GM23248 (cell line): ENCODE measurements at regions not wholly inside any gene's neighbourhood (a gene's known extent, or its start where the extent isn't known, plus 50 kb on each side); places are given as distances from the start of the nearest gene placed in this dataset.

ENCODE experiments used
- DNase-seq: peaks from one replicate; pipeline ENCODE4 v3.0.0-alpha.2; 2015
- H2AFZ ChIP-seq: fragments of 200-600 bp; sonication (generic); 2 replicates; pipeline ENCODE4 v1.6.1; 2016; ENCODE audit warnings: antibody characterized with exemption
- H3F3A ChIP-seq: fragments of 200-600 bp; sonication (generic); 2 replicates; pipeline ENCODE4 v1.6.1; 2016; ENCODE audit warnings: mild to moderate bottlenecking, antibody characterized with exemption, mixed run types; ENCODE audit not compliant: insufficient read depth
- H3K27ac ChIP-seq: fragments of 200-600 bp; sonication (generic); 2 replicates; pipeline ENCODE4 v1.5.1; 2016; ENCODE audit warnings: mild to moderate bottlenecking
- H3K27me3 ChIP-seq: fragments of 200-600 bp; sonication (generic); replicated peaks from 2 replicates; pipeline ENCODE4 v1.6.1; 2016; ENCODE audit warnings: mild to moderate bottlenecking; ENCODE audit not compliant: insufficient read depth
- H3K36me3 ChIP-seq: fragments of 200-600 bp; sonication (generic); 2 replicates; pipeline ENCODE4 v1.6.1; 2016; ENCODE audit warnings: low read depth, mild to moderate bottlenecking
- H3K4me1 ChIP-seq: fragments of 200-600 bp; sonication (generic); 2 replicates; pipeline ENCODE4 v1.6.1; 2016; ENCODE audit warnings: mild to moderate bottlenecking; ENCODE audit not compliant: insufficient read depth
- H3K4me2 ChIP-seq: fragments of 200-600 bp; sonication (generic); one replicate; pipeline ENCODE4 v1.6.1; 2016; ENCODE audit warnings: mild to moderate bottlenecking; ENCODE audit not compliant: unreplicated experiment
- H3K4me3 ChIP-seq: fragments of 200-600 bp; sonication (generic); 2 replicates; pipeline ENCODE4 v1.5.1; 2016; ENCODE audit warnings: mild to moderate bottlenecking
- H3K79me2 ChIP-seq: fragments of 200-600 bp; sonication (generic); 2 replicates; pipeline ENCODE4 v1.6.1; 2016; ENCODE audit warnings: mild to moderate bottlenecking; ENCODE audit not compliant: insufficient read depth
- H3K9ac ChIP-seq: fragments of 200-600 bp; sonication (generic); 2 replicates; pipeline ENCODE4 v1.6.1; 2016; ENCODE audit warnings: mild to moderate bottlenecking
- H3K9me2 ChIP-seq: fragments of 200-600 bp; sonication (generic); 2 replicates; pipeline ENCODE4 v1.6.1; 2016; ENCODE audit warnings: mixed run types, mild to moderate bottlenecking, moderate library complexity; ENCODE audit not compliant: insufficient read depth
- H3K9me3 ChIP-seq: fragments of 200-600 bp; sonication (generic); one replicate; pipeline ENCODE4 v1.6.1; 2017; ENCODE audit warnings: low read depth
- H4K20me1 ChIP-seq: fragments of 200-600 bp; sonication (generic); 2 replicates; pipeline ENCODE4 v1.6.0; 2016; ENCODE audit not compliant: insufficient read depth
- EZH2 ChIP-seq: fragments of 200-600 bp; sonication (generic); IDR thresholded peaks from 2 replicates; pipeline ENCODE4 v1.6.1; 2018; ENCODE audit warnings: antibody characterized with exemption, mild to moderate bottlenecking; ENCODE audit not compliant: insufficient read depth, poor library complexity, severe bottlenecking
- EZH2phosphoT487 ChIP-seq: fragments of 200-600 bp; sonication (generic); IDR thresholded peaks from 2 replicates; pipeline ENCODE4 v1.6.1; 2018; ENCODE audit warnings: antibody characterized with exemption, moderate library complexity, mild to moderate bottlenecking, low read depth; ENCODE audit not compliant: insufficient read depth
- WGBS, 2 experiments: methylation state at CpG; one replicate each; pipeline ENCODE4 v1.1.6; 2015 to 2017; ENCODE audit warnings: low lambda C conversion rate in 2 of 2, low coverage in 1 of 2; ENCODE audit errors: missing lambda C conversion rate in 2 of 2; 5-methylcytosine and 5-hydroxymethylcytosine counted together
- in situ Hi-C: fragments of 300-500 bp; cut with MboI; formaldehyde crosslinking; loops from 2 replicates; pipeline ENCODE4 v1.15.0; 2020

GRCh38 chr3:162274070-162274469 lies 777.5 kb downstream of the OTOL1 start:
- no peak for DNase-seq
- no peak overlapping the region for H3K4me3 ChIP-seq
- H3K9ac ChIP-seq = no peak overlapping the region
- no peak overlapping the region for H3K4me2 ChIP-seq
- in situ Hi-C loops = loop anchor here (25.0 kb wide), 1 partner anchor 712 kb away; no protein-coding TSS in a partner anchor
- H3K27ac ChIP-seq = no peak overlapping the region
- H4K20me1 ChIP-seq = no peaks in the 10 kb centered on the region
- H3K79me2 ChIP-seq = no peaks in the 10 kb centered on the region
- TF ChIP-seq EZH2phosphoT487 = no peak
- TF ChIP-seq EZH2 = no peak
- no peaks in the 10 kb centered on the region for H3K9me2 ChIP-seq
- H3K36me3 ChIP-seq = no peaks in the 10 kb centered on the region
- H2AFZ ChIP-seq = no peak overlapping the region
- no peaks in the 10 kb centered on the region for H3F3A ChIP-seq
- H3K27me3 ChIP-seq = no peaks in the 10 kb centered on the region
- no peaks in the 10 kb centered on the region for H3K4me1 ChIP-seq
- no peaks in the 10 kb centered on the region for H3K9me3 ChIP-seq

GRCh38 chr3:162278834-162279233 lies 782.2 kb downstream of the OTOL1 start:
- no peak for DNase-seq
- no peaks in the 10 kb centered on the region for H3K4me1 ChIP-seq
- TF ChIP-seq EZH2 (no peak), EZH2phosphoT487 (no peak)
- no peaks in the 10 kb centered on the region for H3F3A ChIP-seq
- H3K27ac ChIP-seq = no peak overlapping the region
- no peak overlapping the region for H3K4me3 ChIP-seq
- H3K27me3 ChIP-seq = no peaks in the 10 kb centered on the region
- H3K9me2 ChIP-seq = no peaks in the 10 kb centered on the region
- H3K4me2 ChIP-seq = no peak overlapping the region
- H3K36me3 ChIP-seq = no peaks in the 10 kb centered on the region
- no peaks in the 10 kb centered on the region for H3K9me3 ChIP-seq
- no peaks in the 10 kb centered on the region for H4K20me1 ChIP-seq
- in situ Hi-C loops = no loop called here
- WGBS, 2 experiments = 48 to 56% methylated on average over 2 of the region's 2 CpGs
- H3K79me2 ChIP-seq = no peaks in the 10 kb centered on the region
- H2AFZ ChIP-seq = no peak overlapping the region
- no peak overlapping the region for H3K9ac ChIP-seq

GRCh38 chr3:162285259-162285658 lies 788.7 kb downstream of the OTOL1 start:
- H3K4me1 ChIP-seq = peaks cover 9% of the 10 kb centered on the region; the same call in 1 of the 2 replicates
- no peak for TF ChIP-seq EZH2
- no peaks in the 10 kb centered on the region for H3K9me3 ChIP-seq
- H3K79me2 ChIP-seq = no peaks in the 10 kb centered on the region
- no peaks in the 10 kb centered on the region for H3K9me2 ChIP-seq
- no peaks in the 10 kb centered on the region for H3K27me3 ChIP-seq
- no peak overlapping the region for H3K9ac ChIP-seq
- H3K36me3 ChIP-seq = no peaks in the 10 kb centered on the region
- DNase-seq = no peak
- in situ Hi-C loops = no loop called here
- no peak overlapping the region for H3K27ac ChIP-seq
- no peak overlapping the region for H3K4me3 ChIP-seq
- H4K20me1 ChIP-seq = no peaks in the 10 kb centered on the region
- H3K4me2 ChIP-seq = no peak overlapping the region
- 56 to 63% methylated on average over 3 of the region's 3 CpGs for WGBS, 2 experiments
- no peaks in the 10 kb centered on the region; the same call in 1 of the 2 replicates for H3F3A ChIP-seq
- H2AFZ ChIP-seq = 0 out of 2 replicates have a peak overlapping the region, but pooled peaks have one; percentile 2

- TF ChIP-seq EZH2 = no peak
- TF ChIP-seq EZH2phosphoT487 = no peak
- Histone ChIP-seq H3K4me3 (no peak overlapping the region), H4K20me1 (no peaks in the 10 kb centered on the region), H3K9me2 (no peaks in the 10 kb centered on the region), H3F3A (no peaks in the 10 kb centered on the region; the same call in 1 of the 2 replicates), H3K9ac (no peak overlapping the region), H3K27me3 (no peaks in the 10 kb centered on the region), H3K79me2 (no peaks in the 10 kb centered on the region), H3K27ac (no peak overlapping the region), H3K36me3 (no peaks in the 10 kb centered on the region), H3K4me1 (peaks cover 9% of the 10 kb centered on the region; the same call in 1 of the 2 replicates), H3K4me2 (no peak overlapping the region), H2AFZ (no peak overlapping the region), H3K9me3 (no peaks in the 10 kb centered on the region)
- no peak for DNase-seq
- 81 to 91% methylated on average over 2 of the region's 2 CpGs for WGBS, 2 experiments
- in situ Hi-C loops = no loop called here
Observed at GRCh38 chr3:162287600-162287999, 791.0 kb downstream of the OTOL1 start.

GRCh38 chr3:162292409-162292808 lies 795.8 kb downstream of the OTOL1 start:
- TF ChIP-seq EZH2phosphoT487 (no peak), EZH2 (no peak)
- 19 to 27% methylated on average over 1 of the region's 1 CpG for WGBS, 2 experiments
- DNase-seq = no peak
- H3K4me2 ChIP-seq = no peak overlapping the region
- no peak overlapping the region for H2AFZ ChIP-seq
- H3F3A ChIP-seq = peaks cover 12% of the 10 kb centered on the region
- no peak overlapping the region for H3K4me3 ChIP-seq
- peaks cover 27% of the 10 kb centered on the region for H3K4me1 ChIP-seq
- in situ Hi-C loops = no loop called here
- H3K27me3 ChIP-seq = no peaks in the 10 kb centered on the region
- H3K9ac ChIP-seq = no peak overlapping the region
- no peaks in the 10 kb centered on the region for H3K79me2 ChIP-seq
- no peak overlapping the region for H3K27ac ChIP-seq
- H3K9me2 ChIP-seq = no peaks in the 10 kb centered on the region
- H3K36me3 ChIP-seq = no peaks in the 10 kb centered on the region
- no peaks in the 10 kb centered on the region for H3K9me3 ChIP-seq
- no peaks in the 10 kb centered on the region for H4K20me1 ChIP-seq
